ENCODE measurements at regions not wholly inside any gene's neighbourhood (a gene's known extent, or its start where the extent isn't known, plus 50 kb on each side); places are given as distances from the start of the nearest gene placed in this dataset.

- Histone ChIP-seq H3K4me3 (ENCODE audit: insufficient read depth, low read length, poor library complexity, severe bottlenecking) (no peak overlapping the region), H3K9me2 (replicated peaks; ENCODE audit: insufficient read depth, low read length) (no peaks in the 10 kb centered on the region), H3K79me2 (ENCODE audit: insufficient read depth, low read length) (no peaks in the 10 kb centered on the region), H3K9ac (ENCODE audit: low read length) (no peak overlapping the region), H4K20me1 (ENCODE audit: low read depth, low read length) (no peaks in the 10 kb centered on the region), H3K9me3 (ENCODE audit: insufficient read depth, low read length) (no peaks in the 10 kb centered on the region), H2AFZ (ENCODE audit: low read depth, low read length, severe bottlenecking) (no peak overlapping the region), H3K27ac (ENCODE audit: low read depth, low read length) (no peak overlapping the region), H3K36me3 (ENCODE audit: low read length) (no peaks in the 10 kb centered on the region), H3K27me3 (ENCODE audit: low read length) (no peaks in the 10 kb centered on the region), H3F3A (ENCODE audit: insufficient read depth) (no peaks in the 10 kb centered on the region), H3K4me2 (ENCODE audit: low read depth, low read length, poor library complexity, severe bottlenecking) (no peak overlapping the region)
- no peak for TF ChIP-seq EZH2phosphoT487 (conservative IDR thresholded peaks at IDR 0.05; ENCODE audit: low read length)
- TF ChIP-seq, protein P1, sequence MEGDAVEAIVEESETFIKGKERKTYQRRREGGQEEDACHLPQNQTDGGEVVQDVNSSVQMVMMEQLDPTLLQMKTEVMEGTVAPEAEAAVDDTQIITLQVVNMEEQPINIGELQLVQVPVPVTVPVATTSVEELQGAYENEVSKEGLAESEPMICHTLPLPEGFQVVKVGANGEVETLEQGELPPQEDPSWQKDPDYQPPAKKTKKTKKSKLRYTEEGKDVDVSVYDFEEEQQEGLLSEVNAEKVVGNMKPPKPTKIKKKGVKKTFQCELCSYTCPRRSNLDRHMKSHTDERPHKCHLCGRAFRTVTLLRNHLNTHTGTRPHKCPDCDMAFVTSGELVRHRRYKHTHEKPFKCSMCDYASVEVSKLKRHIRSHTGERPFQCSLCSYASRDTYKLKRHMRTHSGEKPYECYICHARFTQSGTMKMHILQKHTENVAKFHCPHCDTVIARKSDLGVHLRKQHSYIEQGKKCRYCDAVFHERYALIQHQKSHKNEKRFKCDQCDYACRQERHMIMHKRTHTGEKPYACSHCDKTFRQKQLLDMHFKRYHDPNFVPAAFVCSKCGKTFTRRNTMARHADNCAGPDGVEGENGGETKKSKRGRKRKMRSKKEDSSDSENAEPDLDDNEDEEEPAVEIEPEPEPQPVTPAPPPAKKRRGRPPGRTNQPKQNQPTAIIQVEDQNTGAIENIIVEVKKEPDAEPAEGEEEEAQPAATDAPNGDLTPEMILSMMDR (IDR thresholded peaks at IDR 0.05; ENCODE audit: insufficient read depth, low read length, poor library complexity, severe bottlenecking), result no peak
Observed at GRCh38 chr12:126908765-126909142, 1358.2 kb upstream of the TMEM132C start.

- no peaks in the 10 kb centered on the region for H3K9me3 ChIP-seq (ENCODE audit: insufficient read depth, low read length)
- H3K79me2 ChIP-seq (ENCODE audit: insufficient read depth, low read length), result no peaks in the 10 kb centered on the region
- no peak overlapping the region for H3K27ac ChIP-seq (ENCODE audit: low read depth, low read length)
- no peak overlapping the region for H2AFZ ChIP-seq (ENCODE audit: low read depth, low read length, severe bottlenecking)
- no peaks in the 10 kb centered on the region for H3K27me3 ChIP-seq (ENCODE audit: low read length)
- H3K36me3 ChIP-seq (ENCODE audit: low read length), result no peaks in the 10 kb centered on the region
- H3F3A ChIP-seq (ENCODE audit: insufficient read depth), result no peaks in the 10 kb centered on the region
- H3K4me2 ChIP-seq (ENCODE audit: low read depth, low read length, poor library complexity, severe bottlenecking), result no peak overlapping the region
- no peaks in the 10 kb centered on the region for H4K20me1 ChIP-seq (ENCODE audit: low read depth, low read length)
- no peaks in the 10 kb centered on the region for H3K9me2 ChIP-seq (replicated peaks; ENCODE audit: insufficient read depth, low read length)
- no peak overlapping the region for H3K9ac ChIP-seq (ENCODE audit: low read length)
- TF ChIP-seq, protein P1 (IDR thresholded peaks at IDR 0.05; ENCODE audit: insufficient read depth, low read length, poor library complexity, severe bottlenecking), result no peak
- no peak for TF ChIP-seq EZH2phosphoT487 (conservative IDR thresholded peaks at IDR 0.05; ENCODE audit: low read length)
- no peak overlapping the region for H3K4me3 ChIP-seq (ENCODE audit: insufficient read depth, low read length, poor library complexity, severe bottlenecking)
Observed at GRCh38 chr12:126910570-126910969, 1356.4 kb upstream of the TMEM132C start.

DNA sequence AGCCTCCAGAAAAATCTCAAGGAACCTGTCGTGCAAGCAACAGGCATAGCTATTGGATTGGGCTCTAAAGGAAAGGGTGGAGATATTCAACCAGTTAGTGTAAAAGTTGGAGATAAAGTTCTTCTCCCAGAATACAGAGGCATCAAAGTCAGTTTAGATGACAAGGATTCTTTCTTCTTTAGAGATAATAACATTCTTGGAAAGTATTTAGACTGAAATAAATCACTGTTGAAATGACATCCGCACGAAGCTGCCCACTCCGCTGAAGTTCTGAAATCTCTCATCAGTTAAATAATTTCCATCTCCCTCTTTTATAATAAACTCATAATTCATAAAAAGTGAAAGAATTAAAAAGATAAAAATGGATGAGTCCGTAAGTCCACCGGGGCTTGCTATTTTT is 1354.9 kb upstream of the TMEM132C start:
- no peak for TF ChIP-seq EZH2phosphoT487 (conservative IDR thresholded peaks at IDR 0.05; ENCODE audit: low read length)
- TF ChIP-seq, protein P1 (IDR thresholded peaks at IDR 0.05; ENCODE audit: insufficient read depth, low read length, poor library complexity, severe bottlenecking), result no peak
- Histone ChIP-seq H3F3A (ENCODE audit: insufficient read depth) (no peaks in the 10 kb centered on the region), H3K27me3 (ENCODE audit: low read length) (no peaks in the 10 kb centered on the region), H3K4me2 (ENCODE audit: low read depth, low read length, poor library complexity, severe bottlenecking) (no peak overlapping the region), H3K79me2 (ENCODE audit: insufficient read depth, low read length) (no peaks in the 10 kb centered on the region), H3K27ac (ENCODE audit: low read depth, low read length) (no peak overlapping the region), H3K9me3 (ENCODE audit: insufficient read depth, low read length) (no peaks in the 10 kb centered on the region), H4K20me1 (ENCODE audit: low read depth, low read length) (no peaks in the 10 kb centered on the region), H3K9ac (ENCODE audit: low read length) (no peak overlapping the region), H3K36me3 (ENCODE audit: low read length) (no peaks in the 10 kb centered on the region), H2AFZ (ENCODE audit: low read depth, low read length, severe bottlenecking) (no peak overlapping the region), H3K9me2 (replicated peaks; ENCODE audit: insufficient read depth, low read length) (no peaks in the 10 kb centered on the region), H3K4me3 (ENCODE audit: insufficient read depth, low read length, poor library complexity, severe bottlenecking) (no peak overlapping the region)
